Omental fat pad (tissue), 3 donors: ENCODE measurements at regions not wholly inside any gene's neighbourhood (a gene's known extent, or its start where the extent isn't known, plus 50 kb on each side); places are given as distances from the start of the nearest gene placed in this dataset.

Experiments used
- ATAC-seq: fragments of 150-250 bp; one replicate; pipeline ENCODE4 v1.9.1; 2016; ENCODE audit warnings: mild to moderate bottlenecking, moderate library complexity; ENCODE audit not compliant: low FRiP score
- DNase-seq: peaks from one replicate; pipeline ENCODE4 v3.0.0-alpha.2; 2019; ENCODE audit warnings: low spot score
- TF ChIP-seq, protein P1 (sequence below), 3 donors: fragments of 450-650 bp; IDR thresholded peaks; one replicate each; pipeline ENCODE4 v1.5.1; 2016 to 2017; ENCODE audit warnings: antibody characterized with exemption in 3 of 3, mild to moderate bottlenecking in 3 of 3, moderate library complexity in 2 of 3

DNA sequence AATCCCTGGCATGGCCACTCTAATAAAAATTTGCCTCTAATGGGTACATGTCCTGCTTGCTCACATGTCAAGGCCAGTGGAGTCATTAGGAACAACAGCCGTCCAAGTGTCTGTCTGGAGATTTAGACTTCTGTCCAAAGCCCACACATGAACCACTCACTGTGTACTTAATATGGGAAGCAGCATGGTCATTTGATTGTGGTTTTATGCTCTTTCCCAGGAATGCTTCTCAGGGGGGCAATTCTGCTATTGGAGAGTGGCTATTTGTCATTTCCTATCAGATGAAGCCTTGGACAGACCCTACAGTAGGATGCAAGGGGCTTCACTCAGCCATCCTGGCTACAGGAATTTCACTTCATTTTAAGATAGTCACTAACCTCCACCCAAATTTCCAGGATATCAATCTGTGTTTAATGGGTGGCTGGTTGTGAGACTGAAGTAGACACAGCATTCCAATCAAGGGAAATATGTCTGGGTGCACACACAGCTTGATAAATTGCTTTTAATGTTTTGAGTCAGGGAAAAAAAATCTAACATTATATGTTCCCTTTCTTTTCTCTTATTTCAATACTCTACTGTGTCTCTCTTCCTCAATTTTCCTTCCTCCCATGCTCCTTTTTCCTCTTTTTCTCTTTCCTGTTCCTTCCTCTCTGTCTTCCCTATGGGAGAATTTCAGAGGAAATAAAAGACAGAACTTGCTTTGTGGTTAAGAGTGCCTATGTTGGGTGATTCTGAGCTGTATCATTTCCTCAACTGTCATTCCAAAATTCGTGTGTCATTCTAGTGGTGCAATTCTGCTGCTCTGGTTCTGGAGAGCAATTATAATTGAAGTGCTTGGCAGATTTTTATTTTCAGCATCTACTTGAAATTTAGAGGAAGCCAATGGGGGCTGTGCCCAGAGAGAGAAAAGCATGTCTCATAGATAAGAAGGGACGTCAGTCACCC is 320.1 kb downstream of the OSR1 start:
- TF ChIP-seq, protein P1, sequence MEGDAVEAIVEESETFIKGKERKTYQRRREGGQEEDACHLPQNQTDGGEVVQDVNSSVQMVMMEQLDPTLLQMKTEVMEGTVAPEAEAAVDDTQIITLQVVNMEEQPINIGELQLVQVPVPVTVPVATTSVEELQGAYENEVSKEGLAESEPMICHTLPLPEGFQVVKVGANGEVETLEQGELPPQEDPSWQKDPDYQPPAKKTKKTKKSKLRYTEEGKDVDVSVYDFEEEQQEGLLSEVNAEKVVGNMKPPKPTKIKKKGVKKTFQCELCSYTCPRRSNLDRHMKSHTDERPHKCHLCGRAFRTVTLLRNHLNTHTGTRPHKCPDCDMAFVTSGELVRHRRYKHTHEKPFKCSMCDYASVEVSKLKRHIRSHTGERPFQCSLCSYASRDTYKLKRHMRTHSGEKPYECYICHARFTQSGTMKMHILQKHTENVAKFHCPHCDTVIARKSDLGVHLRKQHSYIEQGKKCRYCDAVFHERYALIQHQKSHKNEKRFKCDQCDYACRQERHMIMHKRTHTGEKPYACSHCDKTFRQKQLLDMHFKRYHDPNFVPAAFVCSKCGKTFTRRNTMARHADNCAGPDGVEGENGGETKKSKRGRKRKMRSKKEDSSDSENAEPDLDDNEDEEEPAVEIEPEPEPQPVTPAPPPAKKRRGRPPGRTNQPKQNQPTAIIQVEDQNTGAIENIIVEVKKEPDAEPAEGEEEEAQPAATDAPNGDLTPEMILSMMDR (IDR thresholded peaks at IDR 0.05) = no peak
- no peak for DNase-seq
- no peak for ATAC-seq

DNA sequence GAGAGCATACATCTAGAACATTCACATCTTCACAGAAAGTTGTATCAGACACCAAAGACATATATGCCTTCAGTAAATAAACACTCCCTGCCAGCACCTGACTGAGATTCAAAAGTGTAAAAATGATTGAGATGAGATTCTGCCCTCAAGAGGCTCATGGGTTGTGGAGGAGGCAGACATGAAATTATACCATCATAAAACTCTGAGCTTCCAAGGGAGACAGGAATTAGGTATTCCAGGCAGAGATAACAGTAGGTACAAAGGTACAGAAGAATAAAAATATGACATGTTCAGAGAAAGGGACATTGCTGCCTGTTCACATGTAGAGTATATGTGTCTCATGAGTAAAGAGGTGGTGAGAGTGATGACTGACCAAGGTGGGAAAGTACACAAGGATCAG is 322.3 kb downstream of the OSR1 start:
- TF ChIP-seq, protein P1 (IDR thresholded peaks at IDR 0.05) = no peak
- no peak for ATAC-seq

DNA sequence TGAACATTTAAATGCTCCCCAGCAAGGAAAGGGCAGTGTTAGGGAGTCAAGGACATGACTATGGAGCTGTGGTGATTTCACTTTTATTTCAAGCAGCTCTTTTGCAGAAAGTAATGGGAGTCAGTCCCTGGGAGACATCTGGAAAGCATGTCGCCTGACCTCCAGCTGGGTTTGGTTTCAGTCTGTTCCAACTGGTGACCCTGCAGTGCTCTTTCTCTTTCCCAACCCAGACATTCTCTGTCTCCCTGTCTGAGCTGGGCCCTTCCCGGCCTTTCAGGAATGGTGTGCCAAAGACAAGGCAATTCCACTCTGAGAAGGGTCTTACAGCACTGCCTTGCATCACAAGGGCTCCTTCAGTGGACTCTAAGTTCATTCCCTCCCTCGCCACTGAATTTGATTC is 323.2 kb downstream of the OSR1 start:
- no peak for ATAC-seq
- DNase-seq = no peak
- TF ChIP-seq, protein P1 (IDR thresholded peaks at IDR 0.05) = no peak

More for the DNA sequence above, 322.3 kb downstream of the OSR1 start:
- DNase-seq = no peak

DNA sequence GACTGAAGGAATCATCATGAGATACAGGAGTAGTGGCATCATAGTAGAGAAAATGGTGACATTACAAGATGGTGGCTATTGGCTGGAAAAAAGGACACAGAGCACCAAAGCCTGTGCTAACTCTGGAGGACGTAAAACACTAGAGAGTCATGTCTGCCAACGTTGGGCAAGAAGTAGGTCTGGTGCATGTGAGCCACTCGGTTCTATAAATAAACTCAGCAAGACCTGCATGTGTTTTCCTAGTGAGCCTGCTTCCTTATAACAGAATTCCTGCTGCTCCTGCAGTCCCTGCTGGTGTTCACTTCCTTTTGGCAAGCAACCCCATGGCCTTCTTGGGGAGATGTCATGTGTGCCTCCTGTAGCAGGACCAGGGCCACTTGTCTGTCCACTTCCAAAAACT is 325.2 kb downstream of the OSR1 start:
- DNase-seq (no peak), ATAC-seq (no peak)
- TF ChIP-seq, protein P1 (IDR thresholded peaks at IDR 0.05) = no peak

DNA sequence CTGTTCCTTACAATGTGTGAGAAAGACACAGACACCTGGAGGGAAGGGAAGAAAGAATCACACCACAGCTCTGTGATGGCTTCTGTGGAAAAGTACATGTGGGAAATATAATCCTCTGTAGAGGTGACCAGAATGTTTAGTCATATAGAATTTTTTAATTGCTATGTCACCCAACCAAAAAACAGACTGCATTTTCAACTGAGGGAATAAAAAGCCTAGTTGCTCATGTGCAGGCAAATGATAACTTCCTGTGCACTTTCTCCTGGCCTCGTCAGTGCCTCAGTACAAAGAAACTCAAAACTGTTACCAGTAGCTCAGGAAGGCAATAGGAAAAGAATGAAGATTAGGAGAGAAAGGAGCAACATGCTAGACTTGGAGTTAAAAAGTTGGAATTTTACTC is 326.8 kb downstream of the OSR1 start:
- ATAC-seq (no peak), DNase-seq (no peak)
- TF ChIP-seq, protein P1 (IDR thresholded peaks at IDR 0.05) = no peak

DNA sequence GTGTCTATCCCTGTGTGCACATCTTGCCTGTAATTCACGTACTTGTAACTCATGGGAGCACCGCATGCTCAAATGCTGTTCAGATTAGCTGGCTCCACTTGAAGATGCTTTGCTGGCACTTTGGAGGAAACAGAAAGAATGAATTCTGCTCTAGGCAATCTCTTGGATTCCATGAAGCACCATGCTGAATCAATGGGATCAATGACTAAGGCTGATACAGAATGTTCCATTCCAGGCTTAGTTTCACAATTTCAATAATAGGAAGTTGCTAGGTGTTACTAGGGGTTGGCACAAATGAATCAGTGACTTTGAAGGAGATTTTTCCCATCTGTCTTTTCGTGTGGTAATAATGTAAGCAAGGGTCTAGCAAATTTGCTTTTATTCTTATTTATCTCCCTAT is 328.8 kb downstream of the OSR1 start:
- TF ChIP-seq, protein P1 (IDR thresholded peaks at IDR 0.05) = no peak
- ATAC-seq = no peak
- no peak for DNase-seq
